NB4 (cell line): ENCODE measurements at regions not wholly inside any gene's neighbourhood (a gene's known extent, or its start where the extent isn't known, plus 50 kb on each side); places are given as distances from the start of the nearest gene placed in this dataset.

Experiments
- DNase-seq: peaks from one replicate; pipeline ENCODE4 v3.0.0; 2010; ENCODE audit warnings: low read depth
- H3K4me3 ChIP-seq: one replicate; pipeline ENCODE4 v1.5.1; 2011; ENCODE audit warnings: mild to moderate bottlenecking, low read depth, low read length, moderate library complexity
- CTCF ChIP-seq: IDR thresholded peaks from one replicate; pipeline ENCODE4 v1.5.1; 2012; ENCODE audit warnings: low read depth, low read length
- MAX ChIP-seq: IDR thresholded peaks from 2 replicates; pipeline ENCODE4 v1.6.1; 2011; ENCODE audit warnings: low read depth, low read length
- MYC ChIP-seq: IDR thresholded peaks from 2 replicates; pipeline ENCODE4 v1.6.1; 2011; ENCODE audit warnings: low read depth, low read length
- POLR2A ChIP-seq: IDR thresholded peaks from 2 replicates; pipeline ENCODE4 v1.6.1; 2011; ENCODE audit warnings: mild to moderate bottlenecking; ENCODE audit not compliant: insufficient read length; ENCODE audit errors: extremely low read depth

GRCh38 chr12:132424811-132425210 is 65.1 kb upstream of the FBRSL1 start:
- TF ChIP-seq MYC (no peak), MAX (0 out of 2 replicates have a peak, but pooled peaks have one; percentile 10), POLR2A (no peak), CTCF (no peak)
- H3K4me3 ChIP-seq: no peak overlapping the region
- DNase-seq: no peak

GRCh38 chr12:132423820-132424645 is 65.9 kb upstream of the FBRSL1 start:
- TF ChIP-seq MYC (no peak), CTCF (no peak)
- no peak overlapping the region for H3K4me3 ChIP-seq
- DNase-seq: no peak

- TF ChIP-seq POLR2A (no peak), MYC (no peak), CTCF (no peak), MAX (no peak)
- H3K4me3 ChIP-seq: no peak overlapping the region
- peak; percentile 65 for DNase-seq
Observed at GRCh38 chr12:132423251-132423819, 66.6 kb upstream of the FBRSL1 start.

GRCh38 chr12:132422381-132423043 is 67.4 kb upstream of the FBRSL1 start:
- no peak for TF ChIP-seq POLR2A
- TF ChIP-seq MAX: no peak
- TF ChIP-seq CTCF: no peak
- TF ChIP-seq MYC: no peak
- DNase-seq: no peak
- H3K4me3 ChIP-seq: no peak overlapping the region

GRCh38 chr12:132422040-132422380 is 67.9 kb upstream of the FBRSL1 start:
- DNase-seq: no peak
- TF ChIP-seq POLR2A: no peak
- no peak for TF ChIP-seq CTCF
- no peak for TF ChIP-seq MAX
- no peak for TF ChIP-seq MYC
- H3K4me3 ChIP-seq: no peak overlapping the region
